GM23338 (cell line): ENCODE measurements at regions not wholly inside any gene's neighbourhood (a gene's known extent, or its start where the extent isn't known, plus 50 kb on each side); places are given as distances from the start of the nearest gene placed in this dataset.

Experiments
- CTCF ChIP-seq, 2 experiments: fragments of 200-600 bp in 1 of 2; sonication (generic) in 1 of 2; conservative IDR thresholded peaks; 2 replicates each; pipeline versions ENCODE4 v1.5.1 to v1.6.1; 2016 to 2017; ENCODE audit warnings: antibody characterized with exemption in 2 of 2, low read depth in 2 of 2, mild to moderate bottlenecking in 2 of 2, moderate library complexity in 1 of 2
- EZH2 ChIP-seq: fragments of 200-600 bp; sonication (generic); IDR thresholded peaks from one replicate; pipeline ENCODE4 v1.8.0; 2017; ENCODE audit warnings: antibody characterized with exemption, mild to moderate bottlenecking, low read depth; ENCODE audit not compliant: unreplicated experiment

GRCh38 chr2:54062401-54062800 is 53.0 kb upstream of the ACYP2 start:
- TF ChIP-seq CTCF (conservative IDR thresholded peaks at IDR 0.05; ENCODE audit: low read depth in 2 of 2) (no peak), EZH2 (no peak)
